Liver (tissue), 3 donors: ENCODE measurements at regions not wholly inside any gene's neighbourhood (a gene's known extent, or its start where the extent isn't known, plus 50 kb on each side); places are given as distances from the start of the nearest gene placed in this dataset.

ENCODE experiments used
- EGR1 ChIP-seq, 2 donors: IDR thresholded peaks; 2 replicates each; pipeline ENCODE4 v1.6.1; 2016 to 2018; ENCODE audit warnings: antibody characterized with exemption in 2 of 2, low read depth in 2 of 2
- FOXA1 ChIP-seq: IDR thresholded peaks from 2 replicates; pipeline ENCODE4 v1.6.1; 2016; ENCODE audit warnings: antibody characterized with exemption
- JUND ChIP-seq, 2 donors: IDR thresholded peaks; 2 replicates each; pipeline ENCODE4 v1.6.1; 2016; ENCODE audit warnings: antibody characterized with exemption in 2 of 2
- RAD21 ChIP-seq, 2 donors: IDR thresholded peaks; 2 replicates each; pipeline ENCODE4 v1.6.1; 2016; ENCODE audit warnings: antibody characterized with exemption in 2 of 2, mild to moderate bottlenecking in 2 of 2
- RXRA ChIP-seq, 2 donors: IDR thresholded peaks; 2 replicates each; pipeline ENCODE4 v1.6.1; 2017 to 2018; ENCODE audit warnings: antibody characterized with exemption in 2 of 2, mild to moderate bottlenecking in 1 of 2
- SP1 ChIP-seq: IDR thresholded peaks from 2 replicates; pipeline ENCODE4 v1.6.1; 2018; ENCODE audit warnings: antibody characterized with exemption, mild to moderate bottlenecking
- TAF1 ChIP-seq: conservative IDR thresholded peaks from 2 replicates; pipeline ENCODE4 v1.6.1; 2016; ENCODE audit warnings: antibody characterized with exemption, mild to moderate bottlenecking
- YY1 ChIP-seq: IDR thresholded peaks from 2 replicates; pipeline ENCODE4 v1.6.1; 2016; ENCODE audit warnings: antibody characterized with exemption, mild to moderate bottlenecking
- TF ChIP-seq, protein P1 (sequence below): fragments of 150-350 bp; IDR thresholded peaks from 2 replicates; pipeline ENCODE4 v1.5.1; 2017; ENCODE audit warnings: improper control_type of control experiment, low read depth, low read length; ENCODE audit not compliant: missing input control
- TF ChIP-seq, protein P2 (sequence below): IDR thresholded peaks from 2 replicates; pipeline ENCODE4 v1.6.1; 2016; ENCODE audit warnings: antibody characterized with exemption
- TF ChIP-seq, protein P3 (sequence below): IDR thresholded peaks from 2 replicates; pipeline ENCODE4 v1.6.1; 2016; ENCODE audit warnings: antibody characterized with exemption, mild to moderate bottlenecking
- TF ChIP-seq, protein P4 (sequence below): IDR thresholded peaks from 2 replicates; pipeline ENCODE4 v1.6.1; 2016; ENCODE audit warnings: antibody characterized with exemption
- TF ChIP-seq, protein P5 (sequence below): IDR thresholded peaks from 2 replicates; pipeline ENCODE4 v1.6.1; 2016; ENCODE audit warnings: antibody characterized with exemption
- donor health status: healthy.
- donor health status: healthy.

DNA sequence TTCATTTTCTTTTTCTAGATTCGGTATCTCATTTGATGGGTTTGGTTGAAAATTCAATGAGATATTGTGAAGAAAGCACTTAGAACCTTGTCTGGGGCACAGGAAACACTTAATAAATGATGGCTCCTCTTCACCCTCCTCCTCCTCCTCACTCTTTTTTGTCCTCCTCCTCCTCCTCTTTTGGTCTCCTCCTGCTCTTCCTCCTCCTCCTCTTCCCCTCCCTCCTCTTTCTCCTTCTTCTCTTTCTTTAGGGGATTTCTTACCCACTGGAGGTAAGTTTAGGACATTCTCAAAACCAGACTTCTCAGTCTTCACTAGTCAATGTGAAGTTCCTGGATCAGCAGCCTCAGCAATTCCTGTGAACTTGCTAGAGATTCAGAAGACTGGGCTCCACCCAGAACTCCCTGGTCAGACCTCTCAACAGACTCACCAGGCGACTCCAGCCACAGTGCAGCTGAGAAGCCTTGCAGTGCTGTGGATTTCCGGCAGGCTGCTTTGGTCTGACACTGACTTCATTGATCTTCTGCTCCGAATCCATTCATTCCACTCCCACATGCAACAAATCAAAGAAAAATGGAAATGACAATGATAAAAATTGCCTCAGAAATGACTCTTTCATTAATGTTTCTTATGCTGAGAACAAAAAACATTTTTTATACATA, 368.6 kb upstream of the B3GAT1 start:
- TF ChIP-seq, protein P1, sequence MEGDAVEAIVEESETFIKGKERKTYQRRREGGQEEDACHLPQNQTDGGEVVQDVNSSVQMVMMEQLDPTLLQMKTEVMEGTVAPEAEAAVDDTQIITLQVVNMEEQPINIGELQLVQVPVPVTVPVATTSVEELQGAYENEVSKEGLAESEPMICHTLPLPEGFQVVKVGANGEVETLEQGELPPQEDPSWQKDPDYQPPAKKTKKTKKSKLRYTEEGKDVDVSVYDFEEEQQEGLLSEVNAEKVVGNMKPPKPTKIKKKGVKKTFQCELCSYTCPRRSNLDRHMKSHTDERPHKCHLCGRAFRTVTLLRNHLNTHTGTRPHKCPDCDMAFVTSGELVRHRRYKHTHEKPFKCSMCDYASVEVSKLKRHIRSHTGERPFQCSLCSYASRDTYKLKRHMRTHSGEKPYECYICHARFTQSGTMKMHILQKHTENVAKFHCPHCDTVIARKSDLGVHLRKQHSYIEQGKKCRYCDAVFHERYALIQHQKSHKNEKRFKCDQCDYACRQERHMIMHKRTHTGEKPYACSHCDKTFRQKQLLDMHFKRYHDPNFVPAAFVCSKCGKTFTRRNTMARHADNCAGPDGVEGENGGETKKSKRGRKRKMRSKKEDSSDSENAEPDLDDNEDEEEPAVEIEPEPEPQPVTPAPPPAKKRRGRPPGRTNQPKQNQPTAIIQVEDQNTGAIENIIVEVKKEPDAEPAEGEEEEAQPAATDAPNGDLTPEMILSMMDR: no peak
- no peak for TF ChIP-seq RAD21 (IDR thresholded peaks at IDR 0.05)
- no peak for TF ChIP-seq YY1
- no peak for TF ChIP-seq JUND (IDR thresholded peaks at IDR 0.05)
- no peak for TF ChIP-seq TAF1
- TF ChIP-seq SP1: no peak
- TF ChIP-seq, protein P2, sequence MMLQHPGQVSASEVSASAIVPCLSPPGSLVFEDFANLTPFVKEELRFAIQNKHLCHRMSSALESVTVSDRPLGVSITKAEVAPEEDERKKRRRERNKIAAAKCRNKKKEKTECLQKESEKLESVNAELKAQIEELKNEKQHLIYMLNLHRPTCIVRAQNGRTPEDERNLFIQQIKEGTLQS: no peak
- TF ChIP-seq, protein P3, sequence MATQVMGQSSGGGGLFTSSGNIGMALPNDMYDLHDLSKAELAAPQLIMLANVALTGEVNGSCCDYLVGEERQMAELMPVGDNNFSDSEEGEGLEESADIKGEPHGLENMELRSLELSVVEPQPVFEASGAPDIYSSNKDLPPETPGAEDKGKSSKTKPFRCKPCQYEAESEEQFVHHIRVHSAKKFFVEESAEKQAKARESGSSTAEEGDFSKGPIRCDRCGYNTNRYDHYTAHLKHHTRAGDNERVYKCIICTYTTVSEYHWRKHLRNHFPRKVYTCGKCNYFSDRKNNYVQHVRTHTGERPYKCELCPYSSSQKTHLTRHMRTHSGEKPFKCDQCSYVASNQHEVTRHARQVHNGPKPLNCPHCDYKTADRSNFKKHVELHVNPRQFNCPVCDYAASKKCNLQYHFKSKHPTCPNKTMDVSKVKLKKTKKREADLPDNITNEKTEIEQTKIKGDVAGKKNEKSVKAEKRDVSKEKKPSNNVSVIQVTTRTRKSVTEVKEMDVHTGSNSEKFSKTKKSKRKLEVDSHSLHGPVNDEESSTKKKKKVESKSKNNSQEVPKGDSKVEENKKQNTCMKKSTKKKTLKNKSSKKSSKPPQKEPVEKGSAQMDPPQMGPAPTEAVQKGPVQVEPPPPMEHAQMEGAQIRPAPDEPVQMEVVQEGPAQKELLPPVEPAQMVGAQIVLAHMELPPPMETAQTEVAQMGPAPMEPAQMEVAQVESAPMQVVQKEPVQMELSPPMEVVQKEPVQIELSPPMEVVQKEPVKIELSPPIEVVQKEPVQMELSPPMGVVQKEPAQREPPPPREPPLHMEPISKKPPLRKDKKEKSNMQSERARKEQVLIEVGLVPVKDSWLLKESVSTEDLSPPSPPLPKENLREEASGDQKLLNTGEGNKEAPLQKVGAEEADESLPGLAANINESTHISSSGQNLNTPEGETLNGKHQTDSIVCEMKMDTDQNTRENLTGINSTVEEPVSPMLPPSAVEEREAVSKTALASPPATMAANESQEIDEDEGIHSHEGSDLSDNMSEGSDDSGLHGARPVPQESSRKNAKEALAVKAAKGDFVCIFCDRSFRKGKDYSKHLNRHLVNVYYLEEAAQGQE: no peak
- TF ChIP-seq, protein P4, sequence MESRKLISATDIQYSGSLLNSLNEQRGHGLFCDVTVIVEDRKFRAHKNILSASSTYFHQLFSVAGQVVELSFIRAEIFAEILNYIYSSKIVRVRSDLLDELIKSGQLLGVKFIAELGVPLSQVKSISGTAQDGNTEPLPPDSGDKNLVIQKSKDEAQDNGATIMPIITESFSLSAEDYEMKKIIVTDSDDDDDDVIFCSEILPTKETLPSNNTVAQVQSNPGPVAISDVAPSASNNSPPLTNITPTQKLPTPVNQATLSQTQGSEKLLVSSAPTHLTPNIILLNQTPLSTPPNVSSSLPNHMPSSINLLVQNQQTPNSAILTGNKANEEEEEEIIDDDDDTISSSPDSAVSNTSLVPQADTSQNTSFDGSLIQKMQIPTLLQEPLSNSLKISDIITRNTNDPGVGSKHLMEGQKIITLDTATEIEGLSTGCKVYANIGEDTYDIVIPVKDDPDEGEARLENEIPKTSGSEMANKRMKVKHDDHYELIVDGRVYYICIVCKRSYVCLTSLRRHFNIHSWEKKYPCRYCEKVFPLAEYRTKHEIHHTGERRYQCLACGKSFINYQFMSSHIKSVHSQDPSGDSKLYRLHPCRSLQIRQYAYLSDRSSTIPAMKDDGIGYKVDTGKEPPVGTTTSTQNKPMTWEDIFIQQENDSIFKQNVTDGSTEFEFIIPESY: no peak
- TF ChIP-seq EGR1 (IDR thresholded peaks at IDR 0.05; ENCODE audit: low read depth in 2 of 2): no peak
- no peak for TF ChIP-seq FOXA1
- TF ChIP-seq, protein P5, sequence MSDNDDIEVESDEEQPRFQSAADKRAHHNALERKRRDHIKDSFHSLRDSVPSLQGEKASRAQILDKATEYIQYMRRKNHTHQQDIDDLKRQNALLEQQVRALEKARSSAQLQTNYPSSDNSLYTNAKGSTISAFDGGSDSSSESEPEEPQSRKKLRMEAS: no peak
- no peak for TF ChIP-seq RXRA (IDR thresholded peaks at IDR 0.05)
